ENCODE measurements at regions not wholly inside any gene's neighbourhood (a gene's known extent, or its start where the extent isn't known, plus 50 kb on each side); places are given as distances from the start of the nearest gene placed in this dataset.

DNA sequence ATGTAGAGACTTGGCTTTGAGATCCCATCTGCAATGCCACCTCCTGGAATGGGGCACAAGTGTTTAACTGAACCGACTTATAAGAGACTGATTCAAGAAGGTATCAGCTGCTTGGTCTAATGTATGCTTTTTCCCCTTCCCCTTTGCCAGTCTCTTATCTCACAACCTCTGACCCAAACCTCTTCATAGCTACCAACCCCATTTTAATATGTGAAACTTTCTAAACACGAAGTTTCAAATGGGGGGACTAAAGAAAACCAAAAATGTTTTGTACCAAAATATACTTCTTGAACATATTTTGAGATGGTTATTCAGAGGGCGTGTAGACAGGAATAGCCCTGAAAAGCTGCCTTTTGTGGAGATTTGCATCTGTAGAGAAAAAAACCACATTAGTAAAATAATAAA is 73.1 kb downstream of the OXSM start:
- ATAC-seq (ENCODE audit: low read depth) (no peak), DNase-seq (ENCODE audit: low spot score) (no peak)
- Histone ChIP-seq H3K4me1 (ENCODE audit: insufficient read depth, poor library complexity, severe bottlenecking) (no peaks in the 10 kb centered on the region), H3K27ac (ENCODE audit: poor library complexity, severe bottlenecking) (no peak overlapping the region), H3K4me3 (ENCODE audit: severe bottlenecking) (no peak overlapping the region), H3K9me3 (ENCODE audit: severe bottlenecking) (no peaks in the 10 kb centered on the region), H3K27me3 (ENCODE audit: insufficient read depth, poor library complexity, severe bottlenecking) (no peaks in the 10 kb centered on the region), H3K36me3 (ENCODE audit: low read depth) (no peaks in the 10 kb centered on the region)
- TF ChIP-seq, protein P1, sequence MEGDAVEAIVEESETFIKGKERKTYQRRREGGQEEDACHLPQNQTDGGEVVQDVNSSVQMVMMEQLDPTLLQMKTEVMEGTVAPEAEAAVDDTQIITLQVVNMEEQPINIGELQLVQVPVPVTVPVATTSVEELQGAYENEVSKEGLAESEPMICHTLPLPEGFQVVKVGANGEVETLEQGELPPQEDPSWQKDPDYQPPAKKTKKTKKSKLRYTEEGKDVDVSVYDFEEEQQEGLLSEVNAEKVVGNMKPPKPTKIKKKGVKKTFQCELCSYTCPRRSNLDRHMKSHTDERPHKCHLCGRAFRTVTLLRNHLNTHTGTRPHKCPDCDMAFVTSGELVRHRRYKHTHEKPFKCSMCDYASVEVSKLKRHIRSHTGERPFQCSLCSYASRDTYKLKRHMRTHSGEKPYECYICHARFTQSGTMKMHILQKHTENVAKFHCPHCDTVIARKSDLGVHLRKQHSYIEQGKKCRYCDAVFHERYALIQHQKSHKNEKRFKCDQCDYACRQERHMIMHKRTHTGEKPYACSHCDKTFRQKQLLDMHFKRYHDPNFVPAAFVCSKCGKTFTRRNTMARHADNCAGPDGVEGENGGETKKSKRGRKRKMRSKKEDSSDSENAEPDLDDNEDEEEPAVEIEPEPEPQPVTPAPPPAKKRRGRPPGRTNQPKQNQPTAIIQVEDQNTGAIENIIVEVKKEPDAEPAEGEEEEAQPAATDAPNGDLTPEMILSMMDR (IDR thresholded peaks at IDR 0.05; ENCODE audit: poor library complexity, severe bottlenecking) = no peak

DNA sequence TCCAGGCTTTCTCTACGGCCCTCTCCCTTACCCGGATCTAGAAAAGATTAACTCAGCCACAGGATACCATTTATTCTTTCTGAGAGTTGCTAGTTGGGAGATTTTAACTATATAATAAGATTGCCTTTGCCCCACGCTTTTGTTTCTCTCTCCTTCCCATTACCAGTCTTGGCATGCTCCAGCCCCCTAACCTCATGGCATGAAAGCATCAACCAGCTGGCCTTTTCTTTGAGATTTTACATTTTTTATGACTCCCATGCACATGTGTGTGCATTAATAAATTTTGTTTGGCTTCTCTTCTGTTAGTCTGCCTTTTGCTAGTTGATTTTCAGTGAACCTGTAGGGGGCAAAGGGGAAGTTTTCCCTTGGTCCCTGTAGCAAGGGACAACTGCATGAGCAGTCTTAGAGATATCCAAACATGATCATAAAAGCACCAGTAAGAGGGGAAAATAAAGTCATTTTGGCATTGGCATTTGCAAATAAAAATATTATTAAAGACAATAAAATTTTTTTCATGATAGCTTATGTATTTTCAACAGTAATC is 73.6 kb downstream of the OXSM start:
- Histone ChIP-seq H3K9me3 (ENCODE audit: severe bottlenecking) (no peaks in the 10 kb centered on the region), H3K27ac (ENCODE audit: poor library complexity, severe bottlenecking) (no peak overlapping the region), H3K4me1 (ENCODE audit: insufficient read depth, poor library complexity, severe bottlenecking) (no peaks in the 10 kb centered on the region), H3K4me3 (ENCODE audit: severe bottlenecking) (no peak overlapping the region), H3K27me3 (ENCODE audit: insufficient read depth, poor library complexity, severe bottlenecking) (no peaks in the 10 kb centered on the region), H3K36me3 (ENCODE audit: low read depth) (no peaks in the 10 kb centered on the region)
- TF ChIP-seq, protein P1 (IDR thresholded peaks at IDR 0.05; ENCODE audit: poor library complexity, severe bottlenecking) = peak; percentile 10
- ATAC-seq (ENCODE audit: low read depth) (no peak), DNase-seq (ENCODE audit: low spot score) (no peak)

DNA sequence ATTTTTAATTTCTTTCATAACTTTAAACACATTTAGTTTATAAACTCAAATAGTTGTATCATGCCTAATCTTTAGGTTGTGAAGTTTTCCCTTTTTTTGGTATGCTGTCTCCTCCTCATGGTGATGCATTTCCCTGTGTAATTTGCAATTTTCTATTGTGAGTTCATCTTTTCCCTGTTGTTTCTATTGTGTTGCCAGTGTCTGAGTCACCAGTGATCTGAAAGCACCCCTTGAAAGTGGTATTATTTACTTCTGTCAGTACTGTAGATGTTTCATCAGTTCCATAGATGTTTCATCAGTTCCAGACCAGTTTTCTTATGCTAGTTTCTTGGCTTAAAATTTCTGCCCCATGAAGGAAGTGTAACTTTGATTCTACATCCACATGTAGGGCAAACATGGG is 80.6 kb downstream of the OXSM start:
- DNase-seq (ENCODE audit: low spot score) = no peak
- peak; percentile 29; the same call in 1 of the 3 replicates for ATAC-seq (ENCODE audit: low read depth)
- TF ChIP-seq, protein P1 (IDR thresholded peaks at IDR 0.05; ENCODE audit: poor library complexity, severe bottlenecking) = no peak
- no peak overlapping the region for H3K4me3 ChIP-seq (ENCODE audit: severe bottlenecking)
- peaks cover 9% of the 10 kb centered on the region for H3K9me3 ChIP-seq (ENCODE audit: severe bottlenecking)
- H3K36me3 ChIP-seq (ENCODE audit: low read depth) = no peaks in the 10 kb centered on the region
- no peaks in the 10 kb centered on the region for H3K4me1 ChIP-seq (ENCODE audit: insufficient read depth, poor library complexity, severe bottlenecking)
- no peak overlapping the region for H3K27ac ChIP-seq (ENCODE audit: poor library complexity, severe bottlenecking)
- H3K27me3 ChIP-seq (ENCODE audit: insufficient read depth, poor library complexity, severe bottlenecking) = no peaks in the 10 kb centered on the region

DNA sequence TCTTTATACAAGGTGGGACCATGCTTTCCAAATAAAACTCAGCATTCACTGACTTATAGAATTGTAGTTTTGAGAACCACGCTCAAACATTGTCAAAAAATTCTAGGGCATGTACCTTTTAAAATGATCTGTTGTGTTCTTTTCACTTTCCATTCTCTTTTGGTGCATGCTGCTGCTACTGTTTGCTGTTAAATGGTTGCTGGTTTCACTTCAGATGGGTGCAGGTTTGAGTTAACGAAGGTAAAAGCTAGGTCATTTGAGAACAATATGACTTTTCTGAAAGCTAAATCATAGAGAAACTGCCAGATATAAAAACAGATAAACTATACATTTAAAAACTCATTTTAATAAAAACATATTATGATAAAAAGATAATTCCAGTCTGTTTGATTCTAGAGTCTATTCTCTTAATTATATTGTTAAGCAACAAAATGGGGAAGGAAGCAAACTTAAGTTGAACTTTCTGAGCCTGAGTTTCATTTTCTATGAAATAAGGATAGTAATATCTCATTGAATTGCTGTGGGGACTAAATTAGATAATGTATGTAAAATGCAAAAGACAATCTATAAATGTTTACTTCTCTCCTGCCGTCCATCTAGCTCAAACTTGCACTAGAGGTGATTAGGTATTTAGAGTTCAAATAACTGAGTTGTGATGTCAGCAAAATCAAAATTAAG is 82.4 kb downstream of the OXSM start:
- no peak for ATAC-seq (ENCODE audit: low read depth)
- no peak for DNase-seq (ENCODE audit: low spot score)
- Histone ChIP-seq H3K27me3 (ENCODE audit: insufficient read depth, poor library complexity, severe bottlenecking) (no peaks in the 10 kb centered on the region), H3K4me3 (ENCODE audit: severe bottlenecking) (no peak overlapping the region), H3K9me3 (ENCODE audit: severe bottlenecking) (peaks cover 9% of the 10 kb centered on the region), H3K27ac (ENCODE audit: poor library complexity, severe bottlenecking) (no peak overlapping the region), H3K36me3 (ENCODE audit: low read depth) (no peaks in the 10 kb centered on the region), H3K4me1 (ENCODE audit: insufficient read depth, poor library complexity, severe bottlenecking) (no peaks in the 10 kb centered on the region)
- TF ChIP-seq, protein P1 (IDR thresholded peaks at IDR 0.05; ENCODE audit: poor library complexity, severe bottlenecking) = no peak

DNA sequence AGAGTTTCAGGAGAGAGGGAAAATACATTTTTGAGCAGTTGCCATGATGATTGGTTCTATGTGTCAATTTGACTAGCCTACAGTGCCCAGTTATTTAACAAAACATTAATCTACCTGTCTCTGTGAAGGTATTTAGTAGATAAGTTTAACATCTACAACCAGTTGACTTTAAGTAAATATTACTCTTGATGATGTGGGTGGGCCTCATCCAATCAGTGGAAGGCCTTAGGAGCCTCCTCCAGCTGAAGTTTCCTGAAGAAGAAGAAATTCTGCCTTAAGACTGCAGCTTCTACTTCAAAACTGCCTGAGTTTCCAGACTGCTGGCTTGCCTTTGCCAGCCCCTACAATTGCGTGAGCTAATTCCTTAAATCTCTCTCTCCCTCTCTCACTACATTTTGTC is 93.6 kb downstream of the OXSM start:
- peaks cover 13% of the 10 kb centered on the region for H3K4me1 ChIP-seq (ENCODE audit: insufficient read depth, poor library complexity, severe bottlenecking)
- H3K27me3 ChIP-seq (ENCODE audit: insufficient read depth, poor library complexity, severe bottlenecking) = no peaks in the 10 kb centered on the region
- TF ChIP-seq, protein P1 (IDR thresholded peaks at IDR 0.05; ENCODE audit: poor library complexity, severe bottlenecking) = no peak
- no peak overlapping the region for H3K4me3 ChIP-seq (ENCODE audit: severe bottlenecking)
- DNase-seq (ENCODE audit: low spot score) = no peak
- no peak overlapping the region for H3K27ac ChIP-seq (ENCODE audit: poor library complexity, severe bottlenecking)
- H3K9me3 ChIP-seq (ENCODE audit: severe bottlenecking) = no peaks in the 10 kb centered on the region
- ATAC-seq (ENCODE audit: low read depth) = no peak
- no peaks in the 10 kb centered on the region for H3K36me3 ChIP-seq (ENCODE audit: low read depth)
